Omental fat pad (tissue), 3 donors: ENCODE measurements at regions not wholly inside any gene's neighbourhood (a gene's known extent, or its start where the extent isn't known, plus 50 kb on each side); places are given as distances from the start of the nearest gene placed in this dataset.

ENCODE experiments used
- ATAC-seq: fragments of 150-250 bp; one replicate; pipeline ENCODE4 v1.9.1; 2016; ENCODE audit warnings: mild to moderate bottlenecking, moderate library complexity; ENCODE audit not compliant: low FRiP score
- DNase-seq: peaks from one replicate; pipeline ENCODE4 v3.0.0-alpha.2; 2019; ENCODE audit warnings: low spot score
- CTCF ChIP-seq, 3 donors: fragments of 450-650 bp; IDR thresholded peaks; one replicate each; pipeline ENCODE4 v1.5.1; 2016 to 2017; ENCODE audit warnings: antibody characterized with exemption in 3 of 3, mild to moderate bottlenecking in 3 of 3, moderate library complexity in 2 of 3

GRCh38 chr5:99272576-99272975, 343.8 kb upstream of the CHD1 start:
- no peak for ATAC-seq
- TF ChIP-seq CTCF (IDR thresholded peaks at IDR 0.05) = no peak
- no peak for DNase-seq

GRCh38 chr5:99258819-99259218, 330.0 kb upstream of the CHD1 start:
- DNase-seq = no peak

GRCh38 chr5:99248066-99248465, 319.3 kb upstream of the CHD1 start:
- no peak for TF ChIP-seq CTCF (IDR thresholded peaks at IDR 0.05)
- ATAC-seq (no peak), DNase-seq (no peak)

More at GRCh38 chr5:99258819-99259218, 330.0 kb upstream of the CHD1 start:
- TF ChIP-seq CTCF (IDR thresholded peaks at IDR 0.05) = no peak
- no peak for ATAC-seq

GRCh38 chr5:99247346-99247745, 318.5 kb upstream of the CHD1 start:
- DNase-seq (no peak), ATAC-seq (no peak)
- no peak for TF ChIP-seq CTCF (IDR thresholded peaks at IDR 0.05)

GRCh38 chr5:99243111-99243510, 314.3 kb upstream of the CHD1 start:
- no peak for ATAC-seq
- no peak for DNase-seq
- TF ChIP-seq CTCF (IDR thresholded peaks at IDR 0.05) = no peak

GRCh38 chr5:99239826-99240360, 311.1 kb upstream of the CHD1 start:
- ATAC-seq (no peak), DNase-seq (no peak)
- TF ChIP-seq CTCF (IDR thresholded peaks at IDR 0.05) = no peak

GRCh38 chr5:99191206-99191745, 262.5 kb upstream of the CHD1 start:
- no peak for TF ChIP-seq CTCF (IDR thresholded peaks at IDR 0.05)
- DNase-seq = no peak
- ATAC-seq = no peak
